T-helper 2 cell treated with Interferon-gamma antibody and Interleukin-4, amounts not matched to agents 100 ng/mL and 5 ng/mL, for 36 hours (primary cell): ENCODE measurements at regions not wholly inside any gene's neighbourhood (a gene's known extent, or its start where the extent isn't known, plus 50 kb on each side); places are given as distances from the start of the nearest gene placed in this dataset.
"Not testable (repeated sequence)": the region's sequence is repeated elsewhere in the genome, so short reads cannot be mapped to it uniquely, and the experiment has no call there.

Experiments used
- intact Hi-C: fragments of 100-400 bp; cut with micrococcal nuclease; formaldehyde crosslinking; loops from one replicate; pipeline ENCODE4 v1.15.1; 2023

DNA sequence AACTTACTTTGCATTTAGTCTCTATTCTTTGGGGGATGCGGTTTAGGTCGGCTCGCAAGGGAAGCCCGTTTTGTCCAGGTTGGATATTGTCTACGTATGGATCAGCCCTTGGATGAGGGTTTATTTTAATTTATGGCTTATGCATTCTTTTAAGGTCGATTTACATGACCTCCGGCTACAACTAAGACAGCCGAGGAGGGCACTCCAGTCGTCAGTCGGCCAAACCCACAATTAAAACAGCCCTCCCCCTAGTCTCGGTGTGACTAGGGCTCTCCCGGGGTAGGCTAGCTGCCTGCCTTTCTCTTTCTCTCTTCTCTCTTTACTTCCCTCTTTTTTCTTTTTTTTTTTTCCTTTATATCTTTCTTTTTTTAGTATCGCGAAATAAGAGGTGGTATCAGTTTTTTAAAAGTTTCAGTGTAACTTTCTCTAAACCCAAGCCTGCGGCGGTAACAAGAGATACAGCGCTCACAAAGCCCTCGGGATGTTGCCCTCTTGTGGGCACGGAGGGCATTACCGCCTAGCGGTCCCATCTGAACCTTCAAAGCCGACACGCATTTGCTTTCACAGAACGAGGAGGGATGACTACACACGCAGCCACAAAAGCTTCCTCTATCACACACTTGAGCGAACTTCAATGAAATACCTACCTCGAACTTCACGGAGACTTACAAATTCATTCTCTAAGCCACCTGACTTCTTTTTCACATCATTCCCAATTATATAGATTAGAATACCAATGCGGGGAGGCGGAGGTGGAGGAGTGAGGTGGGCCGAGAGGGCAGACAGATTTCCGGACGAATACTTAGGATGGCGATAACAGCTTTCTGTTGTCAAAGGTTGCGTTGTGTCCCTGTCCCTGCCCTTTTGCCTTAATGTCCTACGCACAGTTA is 132.3 kb upstream of the C11orf58 start:
- intact Hi-C loops, result loop anchor here (1.0 to 10.0 kb wide), 5 partner anchors 8 to 1634 kb away; partner anchors contain the start of genes C11orf58 and CALCA

DNA sequence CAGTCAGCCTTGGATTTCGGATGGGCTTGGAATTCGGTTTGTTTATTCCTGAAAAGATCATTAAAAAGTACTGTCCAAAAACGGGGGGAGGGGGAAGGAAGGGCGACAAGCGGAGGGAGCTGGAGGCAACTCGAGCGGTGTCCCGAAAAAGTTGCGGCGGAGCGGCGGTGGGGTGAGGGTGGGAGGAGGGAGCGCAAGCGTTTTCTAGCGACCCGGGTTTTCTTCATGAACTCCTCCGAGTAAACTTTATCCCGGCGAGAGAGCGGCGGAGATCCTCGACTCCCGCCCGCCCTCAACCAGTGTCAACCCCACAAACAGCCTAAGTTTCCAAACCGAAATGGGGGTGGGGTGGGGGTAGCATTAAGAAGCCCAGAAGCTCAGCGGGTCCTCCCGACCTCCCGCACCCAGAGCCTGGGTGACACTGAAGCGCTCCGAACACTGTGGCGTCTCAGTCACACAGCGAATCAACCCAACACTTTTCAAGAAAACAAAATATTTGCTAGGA is 133.0 kb upstream of the C11orf58 start:
- intact Hi-C loops, result loop anchor here (5.0 to 10.0 kb wide), 2 partner anchors 1119 to 1633 kb away; partner anchors contain the start of gene CALCA

DNA sequence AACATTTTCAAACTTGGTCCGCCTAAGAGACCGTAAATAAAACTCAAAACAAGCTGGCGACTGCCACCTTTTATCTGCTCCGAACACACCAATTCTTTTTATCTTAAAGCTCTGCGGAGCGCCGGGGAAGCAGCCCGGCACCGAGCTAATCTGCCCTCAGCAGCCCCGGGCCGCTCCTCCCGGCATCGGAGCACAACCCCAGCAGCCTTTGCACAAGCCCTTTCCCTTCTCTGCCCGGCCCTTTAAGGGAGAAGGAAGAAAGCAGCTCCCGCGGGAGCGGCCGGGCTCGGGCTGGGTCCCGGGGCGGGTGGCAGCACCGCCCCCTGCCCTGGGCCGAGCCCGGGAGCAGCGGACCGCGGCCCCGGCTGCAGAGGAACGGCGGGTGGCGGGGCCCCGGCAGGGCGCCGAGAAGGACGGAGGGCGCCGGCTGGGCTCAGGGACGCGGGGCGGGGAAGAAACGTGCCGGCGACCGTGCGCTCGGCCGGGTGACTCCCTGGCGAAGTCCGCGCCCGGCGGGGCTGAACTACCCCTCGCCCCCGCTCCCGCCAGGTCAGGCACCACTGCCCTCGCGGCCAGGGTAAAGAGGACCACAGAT is 133.6 kb upstream of the C11orf58 start:
- intact Hi-C loops, result loop anchor here (5.0 to 10.0 kb wide), 2 partner anchors 1120 to 1633 kb away; partner anchors contain the start of gene CALCA

DNA sequence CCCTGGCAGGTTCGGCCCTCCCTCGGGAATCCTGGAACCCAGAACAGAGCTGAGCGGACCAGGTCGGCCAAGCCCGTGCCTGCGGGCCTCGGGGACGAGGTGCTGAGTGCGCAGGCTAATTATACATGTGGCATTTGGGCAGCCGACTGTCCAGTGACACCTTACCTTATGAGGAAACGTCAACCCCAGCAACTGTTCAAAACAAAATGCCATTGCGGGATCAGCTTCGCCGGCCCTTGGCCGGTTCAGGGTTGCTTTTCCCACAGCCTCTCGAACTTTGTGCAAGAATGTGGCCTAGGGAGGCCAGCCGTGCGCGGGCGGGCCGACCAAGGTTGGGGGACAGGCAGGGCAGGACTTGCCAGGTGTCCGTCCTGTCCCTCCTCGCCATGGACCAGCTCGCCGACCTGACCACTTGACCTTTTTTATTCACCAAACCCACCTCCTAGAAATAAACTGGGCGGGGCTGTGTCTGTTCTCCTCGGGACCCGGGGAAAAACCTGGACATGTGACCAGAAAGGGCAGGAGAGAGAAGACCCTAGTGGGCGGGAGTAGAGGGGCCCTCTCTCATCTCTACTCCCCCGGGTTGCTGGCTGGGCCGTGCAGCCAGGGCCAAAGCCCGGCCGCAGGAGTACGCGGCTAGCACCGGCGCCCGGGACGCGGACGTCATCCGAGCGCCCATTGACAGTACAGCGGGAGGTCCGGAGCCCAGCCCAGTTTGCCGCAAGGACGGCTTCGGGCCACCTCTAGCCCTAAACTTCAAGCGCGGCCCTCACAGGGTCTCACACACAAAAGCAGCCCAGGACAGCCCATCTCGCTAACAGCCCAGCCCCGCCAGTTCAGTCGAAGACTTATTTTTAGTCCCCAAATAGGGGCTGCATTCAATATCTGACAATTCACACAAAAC is 134.3 kb upstream of the C11orf58 start:
- intact Hi-C loops, result loop anchor here (10.0 kb wide), 1 partner anchor 1121 kb away; no protein-coding TSS in a partner anchor

DNA sequence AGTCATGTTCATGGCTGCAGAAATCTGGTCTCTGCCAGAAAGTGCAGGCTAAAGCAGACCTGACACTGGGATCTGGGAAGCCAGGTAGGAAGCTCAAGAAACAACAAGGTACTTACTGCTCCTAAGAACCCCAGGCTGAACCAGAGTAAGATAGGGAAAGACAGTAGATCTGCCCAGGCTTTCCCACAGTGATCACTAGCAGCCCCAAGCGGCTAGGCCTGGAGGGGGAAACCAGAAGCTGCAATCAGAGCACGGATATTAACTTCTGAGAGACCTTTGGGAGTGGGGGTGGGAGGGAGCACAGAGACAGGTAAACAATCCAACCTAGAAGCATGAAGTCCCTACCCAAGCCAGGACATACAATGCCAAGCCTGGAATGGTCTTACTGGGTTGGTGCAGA is 135.2 kb upstream of the C11orf58 start:
- intact Hi-C loops, result loop anchor here (10.0 kb wide), 1 partner anchor 1122 kb away; no protein-coding TSS in a partner anchor

DNA sequence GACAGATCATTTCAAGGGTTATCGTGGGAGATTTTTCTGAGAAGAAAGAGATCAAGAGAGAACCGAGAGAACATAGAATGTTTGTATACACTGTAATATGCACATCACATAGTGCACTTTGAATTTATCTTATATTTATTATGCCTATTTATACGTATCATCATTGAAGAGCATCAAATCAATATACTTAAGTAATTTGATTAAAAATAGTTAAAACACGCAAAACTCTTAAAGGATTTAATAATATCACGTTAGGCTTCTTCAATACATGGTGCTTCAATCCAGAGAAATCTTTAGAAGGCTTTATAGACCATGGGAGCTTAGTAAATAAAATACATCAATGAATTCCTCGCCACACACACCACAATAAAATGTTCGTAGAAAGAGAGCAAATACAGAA is 139.5 kb upstream of the C11orf58 start:
- intact Hi-C loops, result no loop called here

DNA sequence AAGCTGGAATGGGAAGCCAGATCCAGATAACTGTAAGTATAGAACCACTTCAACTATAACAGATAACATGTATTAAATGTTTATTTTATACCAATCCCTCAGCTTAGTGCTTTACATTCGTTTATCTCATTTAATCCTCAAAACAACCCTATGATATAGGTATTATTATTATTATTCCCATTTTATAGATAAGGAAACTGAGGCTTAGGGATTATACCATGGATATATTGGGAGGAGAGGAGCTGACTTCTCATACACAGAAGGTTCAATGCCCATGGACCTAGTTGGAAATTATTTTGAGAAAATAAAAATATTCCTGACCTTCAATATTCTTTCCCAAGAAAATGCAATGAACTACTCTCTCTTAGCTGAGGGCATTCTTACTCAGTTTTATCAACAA is 140.4 kb upstream of the C11orf58 start:
- intact Hi-C loops, result no loop called here

DNA sequence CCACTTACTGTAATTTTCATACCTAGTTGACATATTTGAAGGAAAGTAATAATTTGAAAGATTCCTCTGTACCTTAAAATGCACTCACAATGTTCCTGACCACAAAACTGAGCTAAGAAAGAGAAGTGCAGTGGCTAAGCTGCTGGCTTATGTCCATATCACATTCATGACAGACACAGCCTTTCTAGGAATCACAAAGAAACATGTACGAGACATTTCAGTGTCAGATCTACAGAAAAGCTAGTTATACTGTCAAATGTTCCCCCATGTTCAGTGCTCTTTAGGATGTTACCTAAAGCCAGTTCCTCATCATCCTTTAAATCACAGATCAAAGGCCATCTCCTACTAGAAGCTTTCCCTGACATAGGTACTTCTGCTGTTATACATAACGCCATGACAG is 142.2 kb upstream of the C11orf58 start:
- intact Hi-C loops, result no loop called here

DNA sequence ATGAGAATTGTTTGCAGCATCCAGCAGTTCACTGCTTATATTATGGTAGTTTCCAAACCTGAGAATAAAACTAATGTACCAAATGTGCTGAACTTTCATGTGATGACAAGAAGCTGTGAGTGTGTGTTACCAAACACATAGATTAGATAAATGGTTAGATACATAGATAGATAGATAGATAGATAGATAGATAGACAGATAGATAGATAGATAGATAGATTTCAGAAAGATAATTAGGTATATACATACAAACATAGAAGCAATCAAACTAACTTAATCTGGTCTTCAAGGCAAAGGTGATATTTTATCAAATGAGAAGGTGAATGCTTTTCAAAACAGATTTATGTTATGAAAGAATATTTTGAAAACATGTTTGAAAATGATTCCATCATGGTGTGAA is 147.3 kb upstream of the C11orf58 start:
- intact Hi-C loops, result no loop called here

DNA sequence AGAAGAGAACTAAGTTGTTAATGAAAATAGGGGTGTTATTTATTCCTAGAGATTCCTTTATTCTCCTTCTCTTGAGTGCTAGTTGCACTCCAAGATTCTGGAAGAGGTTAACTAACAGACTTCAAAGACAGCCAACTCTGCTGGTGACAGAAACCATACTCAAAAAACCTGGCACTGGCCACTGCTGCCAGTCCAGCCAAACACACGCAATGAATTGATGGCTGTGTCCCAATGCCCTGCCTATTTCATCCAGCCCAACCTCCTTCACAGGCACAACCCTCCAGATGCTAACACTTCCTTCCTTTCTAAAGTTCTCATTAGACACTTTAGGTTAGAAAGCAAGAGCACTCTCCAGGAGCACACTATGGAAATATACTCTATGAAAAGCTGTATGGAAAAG is 150.8 kb upstream of the C11orf58 start:
- intact Hi-C loops, result no loop called here

DNA sequence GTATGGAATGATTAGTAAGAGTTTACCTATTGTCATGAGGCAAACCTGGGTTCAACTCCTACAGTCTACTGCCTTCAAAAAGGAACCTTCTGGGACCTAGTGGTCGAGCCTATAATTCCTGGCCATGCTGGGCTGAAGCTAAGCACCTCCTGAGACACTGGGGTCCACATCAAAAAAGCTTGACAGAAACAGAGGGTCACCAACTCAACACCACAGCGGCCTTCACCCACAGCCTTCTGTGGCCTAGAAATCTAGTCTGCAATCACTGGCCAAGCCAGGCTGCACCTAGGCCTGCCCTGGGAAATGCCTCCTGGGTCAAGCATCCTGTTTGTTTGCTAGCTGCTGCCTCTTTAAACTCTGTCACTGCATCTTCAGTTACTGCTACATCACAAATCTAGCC is 153.9 kb upstream of the C11orf58 start:
- intact Hi-C loops, result no loop called here

DNA sequence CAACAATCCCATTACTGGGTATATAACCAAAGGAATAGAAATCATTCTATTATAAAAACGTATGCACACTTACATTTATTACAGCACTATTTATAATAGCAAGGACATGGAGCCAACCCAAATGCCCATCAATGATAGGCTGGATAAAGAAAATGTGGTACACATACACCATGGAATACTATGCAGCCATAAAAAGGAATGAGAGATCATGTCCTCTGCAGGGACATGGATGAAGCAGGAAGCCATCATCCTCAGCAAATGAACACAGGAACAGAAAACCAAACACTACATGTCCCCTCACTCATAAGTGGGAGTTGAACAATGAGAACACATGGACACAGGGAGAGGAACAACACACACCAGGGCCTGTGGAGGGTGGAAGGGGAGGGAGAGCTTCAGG is 157.4 kb upstream of the C11orf58 start:
- intact Hi-C loops, result not testable (repeated sequence)

DNA sequence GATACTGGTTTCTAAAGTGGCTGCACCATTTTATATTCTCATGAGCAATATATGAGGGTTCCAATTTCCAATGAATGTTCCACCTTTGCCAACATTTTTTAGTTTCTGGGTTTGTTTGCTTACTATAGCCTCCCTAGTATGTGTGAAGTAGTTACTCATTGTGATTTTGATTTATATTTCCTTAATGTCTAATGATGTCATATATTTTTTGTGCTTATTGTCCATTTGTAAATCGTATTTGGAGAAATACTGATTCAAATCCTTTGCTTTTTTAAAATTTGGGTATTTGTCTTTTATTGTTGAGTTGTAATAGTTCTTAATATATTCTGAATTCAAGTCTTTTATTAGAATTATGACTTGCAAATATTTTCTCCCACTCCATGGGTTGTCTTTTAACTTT is 161.0 kb upstream of the C11orf58 start:
- intact Hi-C loops, result no loop called here

DNA sequence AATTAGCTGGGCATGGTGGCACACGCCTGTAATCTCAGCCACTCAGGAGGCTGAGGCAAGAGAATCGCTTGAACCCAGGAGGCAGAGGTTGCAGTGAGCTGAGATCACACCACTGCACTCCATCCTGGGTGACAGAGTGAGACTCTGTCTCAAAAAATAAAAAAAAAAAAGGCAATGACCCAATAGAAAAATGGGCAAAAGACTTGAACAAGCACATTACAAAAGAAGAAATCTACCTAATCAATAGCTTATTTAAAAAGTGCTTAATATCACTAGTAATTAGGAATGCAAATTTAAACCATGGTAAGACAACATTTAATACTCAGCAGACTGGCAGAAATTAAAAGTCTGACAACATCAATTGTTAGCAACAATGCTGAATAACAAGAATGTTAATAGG is 163.6 kb upstream of the C11orf58 start:
- intact Hi-C loops, result not testable (repeated sequence)

DNA sequence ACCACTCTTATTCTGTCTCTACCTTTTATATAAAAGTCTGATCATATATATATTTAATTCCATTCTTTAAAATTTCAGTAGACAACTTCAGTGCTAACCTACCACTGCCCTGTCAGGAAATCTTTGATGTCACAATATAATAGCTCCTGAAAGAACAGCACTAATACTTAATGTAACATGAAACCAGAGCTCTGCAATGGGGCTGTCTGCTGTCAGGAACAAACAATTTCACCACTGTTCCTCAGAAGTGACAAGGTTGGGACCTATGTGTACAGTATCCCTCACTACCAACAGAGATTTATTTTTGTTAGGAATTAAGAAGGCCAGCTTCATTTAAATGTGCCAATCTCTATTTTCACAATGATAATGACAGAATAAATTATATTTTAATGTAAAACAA is 165.5 kb upstream of the C11orf58 start:
- intact Hi-C loops, result no loop called here

DNA sequence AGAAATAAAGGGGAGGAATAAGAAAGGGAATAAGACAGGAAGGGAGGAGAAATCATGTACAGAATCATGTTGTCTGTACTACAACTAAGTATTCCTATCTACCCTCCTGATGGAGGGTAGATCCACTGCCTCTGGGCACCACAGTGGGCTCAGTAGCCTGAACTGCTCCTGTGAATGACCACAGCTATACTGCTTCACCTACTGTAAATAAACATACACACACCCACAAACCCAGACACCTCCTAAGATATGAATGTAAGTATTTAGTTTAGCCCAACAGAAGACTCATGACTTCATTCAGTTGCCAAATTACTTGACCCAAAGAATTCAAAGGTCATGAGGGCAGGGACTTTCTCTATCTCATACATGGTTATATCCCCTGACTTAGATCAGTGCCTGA is 177.3 kb upstream of the C11orf58 start:
- intact Hi-C loops, result no loop called here

DNA sequence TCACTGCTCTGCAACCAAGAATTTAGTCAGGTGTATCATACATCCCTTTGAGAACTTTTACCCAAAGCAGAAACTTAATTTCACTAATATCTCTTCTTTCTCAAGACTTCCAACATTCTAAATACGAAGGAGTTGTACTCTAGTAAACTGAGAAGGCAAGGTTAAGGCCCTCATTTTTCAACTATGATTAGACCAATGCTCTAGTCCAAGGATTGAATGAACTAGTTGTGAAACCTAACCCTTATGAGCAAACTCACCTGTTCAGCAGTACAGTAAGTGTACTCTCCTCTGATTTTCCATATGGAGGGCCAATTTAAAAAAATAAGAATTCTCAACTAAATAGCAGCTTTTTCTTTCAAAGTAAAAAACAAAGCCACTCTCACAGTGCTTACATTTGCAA is 180.0 kb upstream of the C11orf58 start:
- intact Hi-C loops, result no loop called here

DNA sequence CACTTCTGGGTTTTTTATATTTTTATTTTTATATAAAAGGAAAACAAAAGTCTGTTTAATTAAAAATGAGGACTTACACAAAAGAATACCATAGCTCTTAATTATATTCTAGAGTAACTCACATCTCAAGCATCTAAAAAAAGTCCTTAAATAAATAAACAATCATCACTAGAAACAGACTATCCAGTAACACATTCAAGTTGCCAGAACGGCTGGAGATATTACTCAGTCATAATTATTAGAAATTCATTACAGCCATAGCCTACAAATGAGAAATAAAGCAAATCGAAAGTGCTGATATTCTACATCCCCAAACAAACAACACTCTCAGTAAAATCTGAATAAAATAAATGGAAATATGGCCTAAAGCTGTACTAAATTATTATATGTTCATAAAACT is 182.5 kb upstream of the C11orf58 start:
- intact Hi-C loops, result no loop called here

DNA sequence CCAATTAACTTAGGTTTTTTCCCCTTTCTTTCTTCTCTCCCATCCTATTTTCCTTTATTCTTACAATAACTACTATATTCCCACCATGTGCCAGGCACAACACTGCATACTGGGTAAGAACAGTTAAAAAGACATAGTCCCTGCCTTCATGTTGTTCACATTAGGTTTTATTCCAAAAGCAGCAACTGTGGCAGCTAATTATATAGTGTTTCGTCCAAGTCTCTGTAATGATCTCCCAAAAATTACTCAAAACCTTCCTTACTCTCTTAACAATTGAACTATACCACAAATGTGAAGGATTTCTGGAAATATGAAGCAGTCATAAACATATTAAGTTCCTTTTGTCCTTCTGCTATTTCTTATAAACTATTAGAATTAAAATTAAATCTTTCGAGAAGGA is 184.1 kb upstream of the C11orf58 start:
- intact Hi-C loops, result no loop called here

DNA sequence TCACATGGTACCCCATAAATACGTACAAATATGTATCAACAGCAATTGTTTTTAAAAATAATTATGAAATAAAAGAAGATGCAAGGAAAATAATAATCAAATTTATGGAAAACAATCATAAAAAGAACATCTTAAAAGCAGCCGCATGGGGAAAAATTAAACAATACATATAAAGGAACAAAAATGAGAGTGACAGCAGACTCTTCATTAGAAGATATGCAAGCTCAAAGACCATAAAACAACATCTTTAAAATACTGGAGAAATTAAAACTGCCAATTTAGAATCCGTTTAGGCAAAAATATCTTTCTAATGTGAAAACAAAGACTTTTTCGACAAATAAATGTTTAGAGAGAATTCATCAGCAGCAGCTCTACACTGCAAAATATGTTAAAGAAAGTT is 190.6 kb upstream of the C11orf58 start:
- intact Hi-C loops, result no loop called here

DNA sequence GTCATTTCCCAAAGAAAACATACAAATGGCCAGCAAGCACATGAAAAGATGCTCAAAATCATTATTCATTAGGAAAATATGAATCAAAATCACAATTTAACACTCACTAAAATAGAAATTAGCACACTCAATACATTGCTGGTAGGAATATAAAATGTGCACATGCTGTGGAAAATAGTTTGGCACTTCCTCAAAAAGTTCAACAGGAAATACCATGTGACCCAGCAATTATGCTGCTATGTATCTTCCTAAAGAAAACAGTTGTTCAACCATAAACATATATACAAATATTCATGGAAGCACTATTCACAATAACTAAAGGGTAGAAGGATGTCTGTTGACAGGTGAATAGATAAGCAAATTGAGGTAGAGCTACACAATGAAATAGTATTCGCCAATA is 187.3 kb upstream of the SOX6 start:
- intact Hi-C loops, result no loop called here
